ENCODE measurements at regions not wholly inside any gene's neighbourhood (a gene's known extent, or its start where the extent isn't known, plus 50 kb on each side); places are given as distances from the start of the nearest gene placed in this dataset.

DNA sequence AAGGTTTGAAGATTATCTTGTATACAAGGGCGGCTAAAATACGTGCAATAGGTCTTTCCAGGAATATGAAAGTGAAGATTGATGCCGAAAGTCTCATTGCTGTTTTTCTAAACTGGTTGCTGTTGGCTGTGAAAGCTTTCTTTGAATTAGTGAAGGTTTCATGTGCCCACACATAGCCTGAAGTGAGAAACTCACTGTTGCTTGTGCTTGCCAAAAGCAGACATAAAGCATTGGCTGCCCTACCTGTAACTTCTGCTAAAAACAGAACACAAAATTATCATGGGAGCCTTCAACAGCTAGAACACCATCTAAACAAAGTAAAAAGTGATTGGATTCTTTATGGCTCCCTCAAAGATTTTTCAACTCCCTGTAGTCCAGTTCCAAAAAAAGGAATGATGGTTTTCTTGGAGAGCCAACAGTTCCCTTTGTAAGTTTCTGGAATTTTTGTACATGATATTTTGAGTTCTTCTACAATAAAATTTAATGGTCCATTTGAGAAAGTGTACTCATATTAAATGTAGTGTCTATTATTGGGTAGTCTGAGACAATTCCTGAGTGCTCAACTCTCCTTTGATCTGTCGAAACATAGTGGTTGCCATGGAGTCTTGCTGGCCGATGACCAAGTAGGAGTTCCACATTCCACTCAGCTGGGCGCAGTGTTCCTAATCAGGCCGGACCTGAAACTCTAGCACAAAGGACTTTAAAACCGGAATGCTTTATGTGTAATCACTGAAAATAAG is 68.5 kb downstream of the PLEKHG1 start:
- ATAC-seq (no peak), DNase-seq (ENCODE audit: low spot score) (no peak)
- no peaks in the 10 kb centered on the region for H3K36me3 Mint-ChIP-seq
- TF ChIP-seq RORB (CRISPR knock-in tag; IDR thresholded peaks at IDR 0.05) (no peak), ESRRA (CRISPR knock-in tag; IDR thresholded peaks at IDR 0.05; ENCODE audit: borderline replicate concordance) (no peak), HMGA2 (CRISPR knock-in tag; IDR thresholded peaks at IDR 0.05) (no peak), TEAD4 (CRISPR knock-in tag; IDR thresholded peaks at IDR 0.05) (no peak), NFE2L1 (CRISPR knock-in tag; IDR thresholded peaks at IDR 0.05) (no peak)
- TF ChIP-seq, protein P1, sequence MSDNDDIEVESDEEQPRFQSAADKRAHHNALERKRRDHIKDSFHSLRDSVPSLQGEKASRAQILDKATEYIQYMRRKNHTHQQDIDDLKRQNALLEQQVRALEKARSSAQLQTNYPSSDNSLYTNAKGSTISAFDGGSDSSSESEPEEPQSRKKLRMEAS (CRISPR knock-in tag; IDR thresholded peaks at IDR 0.05): no peak
- TF ChIP-seq, protein P2, sequence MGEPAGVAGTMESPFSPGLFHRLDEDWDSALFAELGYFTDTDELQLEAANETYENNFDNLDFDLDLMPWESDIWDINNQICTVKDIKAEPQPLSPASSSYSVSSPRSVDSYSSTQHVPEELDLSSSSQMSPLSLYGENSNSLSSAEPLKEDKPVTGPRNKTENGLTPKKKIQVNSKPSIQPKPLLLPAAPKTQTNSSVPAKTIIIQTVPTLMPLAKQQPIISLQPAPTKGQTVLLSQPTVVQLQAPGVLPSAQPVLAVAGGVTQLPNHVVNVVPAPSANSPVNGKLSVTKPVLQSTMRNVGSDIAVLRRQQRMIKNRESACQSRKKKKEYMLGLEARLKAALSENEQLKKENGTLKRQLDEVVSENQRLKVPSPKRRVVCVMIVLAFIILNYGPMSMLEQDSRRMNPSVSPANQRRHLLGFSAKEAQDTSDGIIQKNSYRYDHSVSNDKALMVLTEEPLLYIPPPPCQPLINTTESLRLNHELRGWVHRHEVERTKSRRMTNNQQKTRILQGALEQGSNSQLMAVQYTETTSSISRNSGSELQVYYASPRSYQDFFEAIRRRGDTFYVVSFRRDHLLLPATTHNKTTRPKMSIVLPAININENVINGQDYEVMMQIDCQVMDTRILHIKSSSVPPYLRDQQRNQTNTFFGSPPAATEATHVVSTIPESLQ (CRISPR knock-in tag; IDR thresholded peaks at IDR 0.05): no peak
- TF ChIP-seq, protein P3, sequence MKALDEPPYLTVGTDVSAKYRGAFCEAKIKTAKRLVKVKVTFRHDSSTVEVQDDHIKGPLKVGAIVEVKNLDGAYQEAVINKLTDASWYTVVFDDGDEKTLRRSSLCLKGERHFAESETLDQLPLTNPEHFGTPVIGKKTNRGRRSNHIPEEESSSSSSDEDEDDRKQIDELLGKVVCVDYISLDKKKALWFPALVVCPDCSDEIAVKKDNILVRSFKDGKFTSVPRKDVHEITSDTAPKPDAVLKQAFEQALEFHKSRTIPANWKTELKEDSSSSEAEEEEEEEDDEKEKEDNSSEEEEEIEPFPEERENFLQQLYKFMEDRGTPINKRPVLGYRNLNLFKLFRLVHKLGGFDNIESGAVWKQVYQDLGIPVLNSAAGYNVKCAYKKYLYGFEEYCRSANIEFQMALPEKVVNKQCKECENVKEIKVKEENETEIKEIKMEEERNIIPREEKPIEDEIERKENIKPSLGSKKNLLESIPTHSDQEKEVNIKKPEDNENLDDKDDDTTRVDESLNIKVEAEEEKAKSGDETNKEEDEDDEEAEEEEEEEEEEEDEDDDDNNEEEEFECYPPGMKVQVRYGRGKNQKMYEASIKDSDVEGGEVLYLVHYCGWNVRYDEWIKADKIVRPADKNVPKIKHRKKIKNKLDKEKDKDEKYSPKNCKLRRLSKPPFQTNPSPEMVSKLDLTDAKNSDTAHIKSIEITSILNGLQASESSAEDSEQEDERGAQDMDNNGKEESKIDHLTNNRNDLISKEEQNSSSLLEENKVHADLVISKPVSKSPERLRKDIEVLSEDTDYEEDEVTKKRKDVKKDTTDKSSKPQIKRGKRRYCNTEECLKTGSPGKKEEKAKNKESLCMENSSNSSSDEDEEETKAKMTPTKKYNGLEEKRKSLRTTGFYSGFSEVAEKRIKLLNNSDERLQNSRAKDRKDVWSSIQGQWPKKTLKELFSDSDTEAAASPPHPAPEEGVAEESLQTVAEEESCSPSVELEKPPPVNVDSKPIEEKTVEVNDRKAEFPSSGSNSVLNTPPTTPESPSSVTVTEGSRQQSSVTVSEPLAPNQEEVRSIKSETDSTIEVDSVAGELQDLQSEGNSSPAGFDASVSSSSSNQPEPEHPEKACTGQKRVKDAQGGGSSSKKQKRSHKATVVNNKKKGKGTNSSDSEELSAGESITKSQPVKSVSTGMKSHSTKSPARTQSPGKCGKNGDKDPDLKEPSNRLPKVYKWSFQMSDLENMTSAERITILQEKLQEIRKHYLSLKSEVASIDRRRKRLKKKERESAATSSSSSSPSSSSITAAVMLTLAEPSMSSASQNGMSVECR (CRISPR knock-in tag; IDR thresholded peaks at IDR 0.05; ENCODE audit: borderline replicate concordance): no peak
- TF ChIP-seq, protein P4, sequence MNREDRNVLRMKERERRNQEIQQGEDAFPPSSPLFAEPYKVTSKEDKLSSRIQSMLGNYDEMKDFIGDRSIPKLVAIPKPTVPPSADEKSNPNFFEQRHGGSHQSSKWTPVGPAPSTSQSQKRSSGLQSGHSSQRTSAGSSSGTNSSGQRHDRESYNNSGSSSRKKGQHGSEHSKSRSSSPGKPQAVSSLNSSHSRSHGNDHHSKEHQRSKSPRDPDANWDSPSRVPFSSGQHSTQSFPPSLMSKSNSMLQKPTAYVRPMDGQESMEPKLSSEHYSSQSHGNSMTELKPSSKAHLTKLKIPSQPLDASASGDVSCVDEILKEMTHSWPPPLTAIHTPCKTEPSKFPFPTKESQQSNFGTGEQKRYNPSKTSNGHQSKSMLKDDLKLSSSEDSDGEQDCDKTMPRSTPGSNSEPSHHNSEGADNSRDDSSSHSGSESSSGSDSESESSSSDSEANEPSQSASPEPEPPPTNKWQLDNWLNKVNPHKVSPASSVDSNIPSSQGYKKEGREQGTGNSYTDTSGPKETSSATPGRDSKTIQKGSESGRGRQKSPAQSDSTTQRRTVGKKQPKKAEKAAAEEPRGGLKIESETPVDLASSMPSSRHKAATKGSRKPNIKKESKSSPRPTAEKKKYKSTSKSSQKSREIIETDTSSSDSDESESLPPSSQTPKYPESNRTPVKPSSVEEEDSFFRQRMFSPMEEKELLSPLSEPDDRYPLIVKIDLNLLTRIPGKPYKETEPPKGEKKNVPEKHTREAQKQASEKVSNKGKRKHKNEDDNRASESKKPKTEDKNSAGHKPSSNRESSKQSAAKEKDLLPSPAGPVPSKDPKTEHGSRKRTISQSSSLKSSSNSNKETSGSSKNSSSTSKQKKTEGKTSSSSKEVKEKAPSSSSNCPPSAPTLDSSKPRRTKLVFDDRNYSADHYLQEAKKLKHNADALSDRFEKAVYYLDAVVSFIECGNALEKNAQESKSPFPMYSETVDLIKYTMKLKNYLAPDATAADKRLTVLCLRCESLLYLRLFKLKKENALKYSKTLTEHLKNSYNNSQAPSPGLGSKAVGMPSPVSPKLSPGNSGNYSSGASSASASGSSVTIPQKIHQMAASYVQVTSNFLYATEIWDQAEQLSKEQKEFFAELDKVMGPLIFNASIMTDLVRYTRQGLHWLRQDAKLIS (CRISPR knock-in tag; IDR thresholded peaks at IDR 0.05; ENCODE audit: borderline replicate concordance): no peak
- H3K27ac Mint-ChIP-seq: no peak overlapping the region
- POLR2A ChIA-PET: no interaction called here
- no peak overlapping the region for H3K4me3 Mint-ChIP-seq
- CTCF ChIA-PET: interaction anchor here (0.6 to 1.9 kb wide), 3 partner anchors 18 to 597 kb away, joined by 3 to 6 read pairs (median 3); no protein-coding TSS in a partner anchor
- H3K9me3 Mint-ChIP-seq: no peaks in the 10 kb centered on the region
- no peaks in the 10 kb centered on the region for H3K4me1 Mint-ChIP-seq
- no peaks in the 10 kb centered on the region for H3K27me3 Mint-ChIP-seq (ENCODE audit: low read depth)

DNA sequence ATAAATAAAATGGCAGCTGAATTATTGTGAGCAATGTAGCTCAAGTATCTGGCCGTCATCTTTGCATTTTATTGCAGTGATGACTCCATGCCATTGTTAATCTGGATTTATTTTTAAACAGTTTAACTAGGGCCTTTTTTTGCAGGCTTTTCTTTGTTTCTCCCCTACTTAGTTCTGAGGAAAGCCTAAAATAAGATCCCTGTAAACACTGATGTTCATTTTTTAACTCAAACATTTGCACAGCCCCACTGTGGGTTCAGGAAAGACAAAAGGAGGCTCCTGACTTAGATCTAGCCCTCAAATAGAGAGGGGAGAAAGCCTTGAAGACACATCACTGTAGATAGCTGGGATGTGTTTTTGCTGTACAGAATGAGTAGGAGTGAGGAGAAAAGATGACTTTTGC is 69.2 kb downstream of the PLEKHG1 start:
- no peak for DNase-seq (ENCODE audit: low spot score)
- POLR2A ChIA-PET: interaction anchor here (0.7 kb wide), 1 partner anchor 118 kb away, joined by 3 read pairs; no protein-coding TSS in a partner anchor
- CTCF ChIA-PET: interaction anchor here (0.6 to 1.9 kb wide), 3 partner anchors 17 to 598 kb away, joined by 3 to 6 read pairs (median 3); no protein-coding TSS in a partner anchor

More for the DNA sequence above, 69.2 kb downstream of the PLEKHG1 start:
- Mint-ChIP-seq H3K27me3 (ENCODE audit: low read depth) (no peaks in the 10 kb centered on the region), H3K36me3 (no peaks in the 10 kb centered on the region), H3K9me3 (no peaks in the 10 kb centered on the region), H3K27ac (no peak overlapping the region), H3K4me1 (no peaks in the 10 kb centered on the region), H3K4me3 (no peak overlapping the region)
- no peak for ATAC-seq
- TF ChIP-seq TCF7 (CRISPR knock-in tag; IDR thresholded peaks at IDR 0.05; ENCODE audit: low read depth) (no peak), FOXP1 (CRISPR knock-in tag; IDR thresholded peaks at IDR 0.05; ENCODE audit: borderline replicate concordance) (no peak)
- TF ChIP-seq, protein P5, sequence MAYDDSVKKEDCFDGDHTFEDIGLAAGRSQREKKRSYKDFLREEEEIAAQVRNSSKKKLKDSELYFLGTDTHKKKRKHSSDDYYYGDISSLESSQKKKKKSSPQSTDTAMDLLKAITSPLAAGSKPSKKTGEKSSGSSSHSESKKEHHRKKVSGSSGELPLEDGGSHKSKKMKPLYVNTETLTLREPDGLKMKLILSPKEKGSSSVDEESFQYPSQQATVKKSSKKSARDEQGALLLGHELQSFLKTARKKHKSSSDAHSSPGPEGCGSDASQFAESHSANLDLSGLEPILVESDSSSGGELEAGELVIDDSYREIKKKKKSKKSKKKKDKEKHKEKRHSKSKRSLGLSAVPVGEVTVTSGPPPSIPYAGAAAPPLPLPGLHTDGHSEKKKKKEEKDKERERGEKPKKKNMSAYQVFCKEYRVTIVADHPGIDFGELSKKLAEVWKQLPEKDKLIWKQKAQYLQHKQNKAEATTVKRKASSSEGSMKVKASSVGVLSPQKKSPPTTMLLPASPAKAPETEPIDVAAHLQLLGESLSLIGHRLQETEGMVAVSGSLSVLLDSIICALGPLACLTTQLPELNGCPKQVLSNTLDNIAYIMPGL (CRISPR knock-in tag; IDR thresholded peaks at IDR 0.05): no peak
